HCT116 (cell line): ENCODE measurements at regions not wholly inside any gene's neighbourhood (a gene's known extent, or its start where the extent isn't known, plus 50 kb on each side); places are given as distances from the start of the nearest gene placed in this dataset.

ENCODE experiments used
- ATAC-seq: fragments of 200-7000 bp; cut with Tn5 transposase; 2 replicates; pipeline ENCODE4 v1.9.1; 2020; ENCODE audit warnings: mild to moderate bottlenecking, moderate library complexity
- BruUV-seq: library from RNA; stranded (reverse); fragments of 400-500 nt; replicated peaks from 2 replicates; lab custom pipeline; 2021; lab: Mats Ljungman, UMichigan
- CTCF ChIA-PET: fragments of 300-600 bp; sonication (Branson Sonifier 250); formaldehyde crosslinking; loops from one replicate; lab custom pipeline; 2021; ENCODE audit warnings: antibody characterized with exemption; lab: Charles Lee
- POLR2A ChIA-PET: fragments of 300-600, 350-600 bp; sonication (Branson Sonifier 250); formaldehyde crosslinking; loops from one replicate; lab custom pipeline; 2021; ENCODE audit warnings: antibody characterized with exemption; lab: Charles Lee
- RAD21 ChIA-PET, 2 experiments: fragments of 300-600 bp; sonication (Branson Sonifier 250); formaldehyde crosslinking; loops; one replicate each; lab custom pipeline; 2023; ENCODE audit warnings: low total read pairs in 2 of 2; ENCODE audit not compliant: uncharacterized antibody in 2 of 2, unreplicated experiment in 2 of 2, low non-redundant PET in 1 of 2; lab: Charles Lee
- DNase-seq: peaks from one replicate; pipeline ENCODE4 v3.0.0-alpha.2; 2010; ENCODE audit warnings: low read depth, low spot score
- H2AFZ ChIP-seq: fragments of 200-600 bp; shearing (Covaris generic), sonication (generic); 2 replicates; pipeline ENCODE4 v1.6.1; 2017; ENCODE audit warnings: low read depth, mixed run types, mixed read lengths, antibody characterized with exemption, low read length; ENCODE audit not compliant: poor library complexity, severe bottlenecking
- H3K27ac ChIP-seq: 2 replicates; pipeline ENCODE4 v1.5.1; 2012; ENCODE audit warnings: low read depth, low read length
- H3K27me3 ChIP-seq: fragments of 200-600 bp; sonication (generic); 2 replicates; pipeline ENCODE4 v1.6.1; 2016; ENCODE audit warnings: mixed run types, low read length, mixed read lengths; ENCODE audit not compliant: insufficient read depth
- H3K36me3 ChIP-seq, 2 experiments: fragments of 200-500 bp in 1 of 2; fragments of 200-600 bp in 1 of 2; sonication (Bioruptor generic) in 1 of 2; sonication (generic) in 1 of 2; 2 replicates each; pipeline versions ENCODE4 v1.5.1 to v1.6.1; 2014 to 2016; ENCODE audit warnings: low read length in 2 of 2, inconsistent platforms in 1 of 2, mixed read lengths in 1 of 2, mixed run types in 1 of 2; ENCODE audit not compliant: insufficient read depth in 2 of 2, control insufficient read depth in 1 of 2
- H3K4me1 ChIP-seq, 2 experiments: fragments of 200-600 bp in 1 of 2; sonication (generic) in 1 of 2; 2 replicates each; pipeline versions ENCODE4 v1.5.1 to v1.6.1; 2012 to 2017; ENCODE audit warnings: low read length in 2 of 2, inconsistent platforms in 1 of 2, mild to moderate bottlenecking in 1 of 2, mixed read lengths in 1 of 2, mixed run types in 1 of 2, moderate library complexity in 1 of 2; ENCODE audit not compliant: insufficient read depth in 2 of 2, control insufficient read depth in 1 of 2
- H3K4me2 ChIP-seq: fragments of 200-600 bp; sonication (generic); 2 replicates; pipeline ENCODE4 v1.6.1; 2017; ENCODE audit warnings: mixed run types, low read length, mixed read lengths
- H3K4me3 ChIP-seq, 2 experiments: fragments of 200-600 bp in 1 of 2; sonication (generic) in 1 of 2; replicated peaks in 1 of 2; 2 replicates each; pipeline ENCODE4 v1.5.1; 2011 to 2016; ENCODE audit warnings: low read length in 2 of 2, control low read depth in 1 of 2, low read depth in 1 of 2, mild to moderate bottlenecking in 1 of 2, mixed read lengths in 1 of 2, mixed run types in 1 of 2
- H3K79me2 ChIP-seq: fragments of 200-600 bp; sonication (generic); 2 replicates; pipeline ENCODE4 v1.6.1; 2017; ENCODE audit warnings: mild to moderate bottlenecking, mixed run types, low read length, moderate library complexity, mixed read lengths; ENCODE audit not compliant: insufficient read depth
- H3K9ac ChIP-seq: fragments of 200-600 bp; sonication (generic); 2 replicates; pipeline ENCODE4 v1.6.1; 2016; ENCODE audit warnings: low read length, mixed read lengths
- H3K9me2 ChIP-seq: fragments of 200-600 bp; sonication (generic), shearing (Covaris generic); 2 replicates; pipeline ENCODE4 v1.6.1; 2017; ENCODE audit warnings: mixed run types, mild to moderate bottlenecking, moderate library complexity; ENCODE audit not compliant: insufficient read depth
- H3K9me3 ChIP-seq, 2 experiments: fragments of 200-500 bp in 1 of 2; fragments of 200-600 bp in 1 of 2; sonication (Bioruptor generic) in 1 of 2; sonication (generic) in 1 of 2; 2 replicates each; pipeline ENCODE4 v1.6.1; 2014 to 2017; ENCODE audit warnings: low read length in 2 of 2, mixed read lengths in 2 of 2, inconsistent platforms in 1 of 2, low read depth in 1 of 2, mild to moderate bottlenecking in 1 of 2, mixed run types in 1 of 2, moderate library complexity in 1 of 2; ENCODE audit not compliant: control insufficient read depth in 1 of 2, insufficient read depth in 1 of 2
- H4K20me1 ChIP-seq: fragments of 200-600 bp; sonication (generic), shearing (Covaris generic); 2 replicates; pipeline ENCODE4 v1.6.1; 2017; ENCODE audit warnings: mixed run types, mild to moderate bottlenecking, moderate library complexity; ENCODE audit not compliant: insufficient read depth
- EZH2phosphoT487 ChIP-seq: fragments of 200-600 bp; IDR thresholded peaks from 2 replicates; pipeline ENCODE4 v1.6.1; 2018; ENCODE audit warnings: antibody characterized with exemption, borderline replicate concordance
- POLR2A ChIP-seq: IDR thresholded peaks from 2 replicates; pipeline ENCODE4 v1.7.0; 2011; ENCODE audit warnings: borderline replicate concordance; ENCODE audit not compliant: insufficient read depth, insufficient read length; ENCODE audit errors: extremely low read depth
- RAD21 ChIP-seq: IDR thresholded peaks from 2 replicates; pipeline ENCODE4 v1.6.1; 2012; ENCODE audit warnings: low read depth, mild to moderate bottlenecking
- SIN3A ChIP-seq: IDR thresholded peaks from 2 replicates; pipeline ENCODE4 v1.6.1; 2012; ENCODE audit warnings: low read depth
- SRF ChIP-seq: IDR thresholded peaks from 2 replicates; pipeline ENCODE4 v1.6.1; 2012; ENCODE audit warnings: low read depth
- intact Hi-C: fragments of 100-400 bp; cut with micrococcal nuclease; formaldehyde crosslinking; loops from 2 replicates; pipeline ENCODE4 v1.10.0; 2022
- TF ChIP-seq, protein P1 (sequence below): IDR thresholded peaks from 2 replicates; pipeline ENCODE4 v1.6.1; 2012

DNA sequence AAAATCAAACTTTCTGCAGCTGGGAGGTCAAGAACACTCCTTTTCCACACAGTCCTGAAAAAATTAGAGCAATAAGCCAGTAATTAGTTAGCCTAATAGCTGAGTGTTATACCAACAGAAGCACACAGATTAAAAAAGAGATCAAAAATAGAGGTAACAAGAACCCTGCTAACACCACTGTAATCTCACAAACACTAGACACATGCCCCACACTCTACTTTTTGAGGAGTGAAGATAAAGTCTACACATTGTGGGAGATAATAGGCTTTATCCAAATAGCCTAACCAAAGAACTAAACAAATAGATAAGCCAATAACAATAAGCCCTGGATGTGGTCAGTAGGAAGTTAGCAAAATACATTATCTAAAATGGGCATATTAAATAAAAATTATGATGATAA is 372.7 kb upstream of the ANO5 start:
- H2AFZ ChIP-seq: no peak overlapping the region
- DNase-seq (no peak), ATAC-seq (no peak)
- H3K4me3 ChIP-seq: no peak overlapping the region
- no peak overlapping the region for H3K9ac ChIP-seq
- H3K4me2 ChIP-seq: no peak overlapping the region
- ChIA-PET RAD21 (no interaction called here), CTCF (no interaction called here), POLR2A (no interaction called here)
- H3K79me2 ChIP-seq: no peaks in the 10 kb centered on the region
- H3K4me1 ChIP-seq: no peaks in the 10 kb centered on the region
- H4K20me1 ChIP-seq: no peaks in the 10 kb centered on the region
- H3K9me3 ChIP-seq: peaks cover 5 to 7% of the 10 kb centered on the region in 2 experiments; a peak in 2 of 4 replicates
- no peak for TF ChIP-seq SIN3A
- no peak for TF ChIP-seq POLR2A
- TF ChIP-seq RAD21: no peak
- no peaks in the 10 kb centered on the region for H3K27me3 ChIP-seq
- no TSS peak for BruUV-seq
- intact Hi-C loops: no loop called here
- H3K36me3 ChIP-seq: no peaks in the 10 kb centered on the region
- no peak overlapping the region for H3K27ac ChIP-seq
- no peaks in the 10 kb centered on the region for H3K9me2 ChIP-seq

GRCh38 chr11:21825127-21825526 is 367.8 kb upstream of the ANO5 start:
- Histone ChIP-seq H3K9me2 (no peaks in the 10 kb centered on the region), H3K27me3 (no peaks in the 10 kb centered on the region), H3K4me2 (no peak overlapping the region), H3K36me3 (no peaks in the 10 kb centered on the region), H2AFZ (no peak overlapping the region), H3K4me1 (no peaks in the 10 kb centered on the region), H3K9ac (no peak overlapping the region), H3K9me3 (peaks cover under 1 to 11% of the 10 kb centered on the region in 2 experiments; a peak in 1 of 4 replicates), H3K4me3 (no peak overlapping the region), H3K27ac (no peak overlapping the region), H3K79me2 (no peaks in the 10 kb centered on the region), H4K20me1 (no peaks in the 10 kb centered on the region)
- TF ChIP-seq EZH2phosphoT487 (no peak), RAD21 (no peak), SRF (no peak)
- TF ChIP-seq, protein P1, sequence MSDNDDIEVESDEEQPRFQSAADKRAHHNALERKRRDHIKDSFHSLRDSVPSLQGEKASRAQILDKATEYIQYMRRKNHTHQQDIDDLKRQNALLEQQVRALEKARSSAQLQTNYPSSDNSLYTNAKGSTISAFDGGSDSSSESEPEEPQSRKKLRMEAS: no peak
- ATAC-seq (no peak), DNase-seq (no peak)
- RAD21 ChIA-PET: no interaction called here
- POLR2A ChIA-PET: no interaction called here
- no TSS peak for BruUV-seq
- intact Hi-C loops: no loop called here
- CTCF ChIA-PET: no interaction called here
